CD4-positive, alpha-beta memory T cell (primary cell): ENCODE measurements at regions not wholly inside any gene's neighbourhood (a gene's known extent, or its start where the extent isn't known, plus 50 kb on each side); places are given as distances from the start of the nearest gene placed in this dataset.

ENCODE experiments used
- CTCF ChIA-PET: fragments of 350-600 bp; sonication (Branson Sonifier 250); formaldehyde crosslinking; loops from one replicate; lab custom pipeline; 2021; ENCODE audit warnings: inconsistent platforms; ENCODE audit not compliant: partially characterized antibody; lab: Charles Lee
- POLR2A ChIA-PET: fragments of 350-600 bp; sonication (Branson Sonifier 250); formaldehyde crosslinking; loops from one replicate; lab custom pipeline; 2021; ENCODE audit not compliant: partially characterized antibody; lab: Charles Lee
- DNase-seq, 5 donors: peaks; one replicate each; pipeline versions ENCODE4 v3.0.0 to v3.0.0-alpha.2; 2020 to 2022; ENCODE audit warnings: mixed read lengths in 1 of 5
- H3K27ac ChIP-seq: one replicate; pipeline ENCODE4 v1.7.0; 2013; ENCODE audit warnings: low read depth, low read length
- H3K27me3 ChIP-seq: 2 replicates; pipeline ENCODE4 v1.7.0; 2013; ENCODE audit warnings: mild to moderate bottlenecking, low read length, moderate library complexity; ENCODE audit not compliant: insufficient read depth
- H3K36me3 ChIP-seq: 2 replicates; pipeline ENCODE4 v1.7.0; 2013; ENCODE audit warnings: mild to moderate bottlenecking, low read length, moderate library complexity; ENCODE audit not compliant: insufficient read depth
- H3K4me1 ChIP-seq: 2 replicates; pipeline ENCODE4 v1.7.0; 2013; ENCODE audit warnings: mild to moderate bottlenecking, low read length, moderate library complexity; ENCODE audit not compliant: insufficient read depth
- H3K4me3 ChIP-seq, 2 donors: one replicate each; pipeline ENCODE4 v1.7.0; 2013; ENCODE audit warnings: low read length in 2 of 2, mild to moderate bottlenecking in 1 of 2
- H3K9me3 ChIP-seq, 2 donors: one replicate each; pipeline ENCODE4 v1.7.0; 2013; ENCODE audit warnings: low read length in 2 of 2, control low read depth in 1 of 2; ENCODE audit not compliant: control insufficient read depth in 1 of 2
- H3K27ac Mint-ChIP-seq, 7 donors: one replicate each; pipeline ENCODE4 v1.8.0; 2020 to 2021; ENCODE audit warnings: mixed read lengths in 7 of 7, mild to moderate bottlenecking in 6 of 7, inconsistent platforms in 3 of 7, moderate library complexity in 3 of 7
- H3K27me3 Mint-ChIP-seq, 2 donors: one replicate each; pipeline ENCODE4 v1.8.0; 2020 to 2021; ENCODE audit warnings: mixed read lengths in 2 of 2
- H3K36me3 Mint-ChIP-seq, 2 donors: one replicate each; pipeline ENCODE4 v1.8.0; 2020 to 2021; ENCODE audit warnings: mixed read lengths in 2 of 2, inconsistent platforms in 1 of 2, mild to moderate bottlenecking in 1 of 2
- H3K4me1 Mint-ChIP-seq, 4 donors: one replicate each; pipeline ENCODE4 v1.8.0; 2020 to 2021; ENCODE audit warnings: mixed read lengths in 4 of 4, mild to moderate bottlenecking in 1 of 4
- H3K4me3 Mint-ChIP-seq, 8 donors: one replicate each; pipeline ENCODE4 v1.8.0; 2020 to 2021; ENCODE audit warnings: mixed read lengths in 8 of 8, mild to moderate bottlenecking in 7 of 8, moderate library complexity in 6 of 8, inconsistent platforms in 3 of 8
- H3K9me3 Mint-ChIP-seq, 8 donors: one replicate each; pipeline ENCODE4 v1.8.0; 2020 to 2021; ENCODE audit warnings: mixed read lengths in 8 of 8, mild to moderate bottlenecking in 5 of 8, inconsistent platforms in 3 of 8, moderate library complexity in 1 of 8
- intact Hi-C: fragments of 100-400 bp; cut with micrococcal nuclease; formaldehyde crosslinking; loops from one replicate; pipeline ENCODE4 v1.15.1; 2023

GRCh38 chr5:82822634-82822927 lies 254.6 kb downstream of the TMEM167A start:
- Mint-ChIP-seq H3K27me3 (peaks cover 0 to 4% of the 10 kb centered on the region in 2 donors), H3K4me1 (peaks cover 0 to 7% (median 2%) of the 10 kb centered on the region in 4 donors), H3K36me3 (no peaks in the 10 kb centered on the region), H3K9me3 (peaks cover 0 to 2% (median 0%) of the 10 kb centered on the region in 8 donors), H3K4me3 (no peak overlapping the region), H3K27ac (no peak overlapping the region)
- no peak overlapping the region for H3K27ac ChIP-seq
- no peaks in the 10 kb centered on the region for H3K9me3 ChIP-seq
- H3K4me1 ChIP-seq = no peaks in the 10 kb centered on the region
- POLR2A ChIA-PET = no interaction called here
- CTCF ChIA-PET = no interaction called here
- H3K4me3 ChIP-seq = no peak overlapping the region
- no peaks in the 10 kb centered on the region for H3K36me3 ChIP-seq
- intact Hi-C loops = no loop called here
- DNase-seq = no peak
- H3K27me3 ChIP-seq = no peaks in the 10 kb centered on the region

GRCh38 chr5:82821846-82822633 lies 255.2 kb downstream of the TMEM167A start:
- no peaks in the 10 kb centered on the region for H3K36me3 Mint-ChIP-seq

GRCh38 chr5:82820961-82821845 lies 256.0 kb downstream of the TMEM167A start:
- Mint-ChIP-seq H3K36me3 (no peaks in the 10 kb centered on the region), H3K9me3 (peaks cover 0 to 2% (median 0%) of the 10 kb centered on the region in 8 donors), H3K27me3 (peaks cover 0 to 4% of the 10 kb centered on the region in 2 donors), H3K4me1 (peaks cover 0 to 7% (median 2%) of the 10 kb centered on the region in 4 donors), H3K27ac (no peak overlapping the region), H3K4me3 (peak overlapping the region in 4 of 8 donors; percentile 5 to 39 (median 18))
- no peaks in the 10 kb centered on the region for H3K9me3 ChIP-seq
- H3K4me1 ChIP-seq = no peaks in the 10 kb centered on the region
- no peak overlapping the region for H3K4me3 ChIP-seq
- no peaks in the 10 kb centered on the region for H3K36me3 ChIP-seq
- DNase-seq = peak in 1 of 5 donors; percentile 3
- no peak overlapping the region for H3K27ac ChIP-seq
- ChIA-PET CTCF (no interaction called here), POLR2A (no interaction called here)
- H3K27me3 ChIP-seq = no peaks in the 10 kb centered on the region
- intact Hi-C loops = no loop called here

More at GRCh38 chr5:82821846-82822633, 255.2 kb downstream of the TMEM167A start:
- ChIA-PET CTCF (no interaction called here), POLR2A (no interaction called here)
- H3K4me3 ChIP-seq = no peak overlapping the region
- H3K4me3 Mint-ChIP-seq = no peak overlapping the region
- H3K27ac ChIP-seq = no peak overlapping the region
- H3K9me3 Mint-ChIP-seq = peaks cover 0 to 2% (median 0%) of the 10 kb centered on the region in 8 donors
- no peaks in the 10 kb centered on the region for H3K36me3 ChIP-seq
- no peaks in the 10 kb centered on the region for H3K9me3 ChIP-seq
- H3K27me3 ChIP-seq = no peaks in the 10 kb centered on the region
- peaks cover 0 to 4% of the 10 kb centered on the region in 2 donors for H3K27me3 Mint-ChIP-seq
- no peaks in the 10 kb centered on the region for H3K4me1 ChIP-seq
- peaks cover 0 to 7% (median 2%) of the 10 kb centered on the region in 4 donors for H3K4me1 Mint-ChIP-seq
- intact Hi-C loops = no loop called here
- no peak for DNase-seq
- H3K27ac Mint-ChIP-seq = no peak overlapping the region

GRCh38 chr5:82820188-82820587 lies 257.0 kb downstream of the TMEM167A start:
- Histone ChIP-seq H3K9me3 (no peaks in the 10 kb centered on the region), H3K4me1 (no peaks in the 10 kb centered on the region), H3K27ac (no peak overlapping the region), H3K4me3 (no peak overlapping the region), H3K36me3 (no peaks in the 10 kb centered on the region), H3K27me3 (no peaks in the 10 kb centered on the region)
- Mint-ChIP-seq H3K27ac (no peak overlapping the region), H3K27me3 (peaks cover 0 to 4% of the 10 kb centered on the region in 2 donors), H3K4me3 (no peak overlapping the region), H3K4me1 (peaks cover 0 to 7% (median 2%) of the 10 kb centered on the region in 4 donors), H3K36me3 (no peaks in the 10 kb centered on the region), H3K9me3 (peaks cover 0 to 2% (median 0%) of the 10 kb centered on the region in 8 donors)
- POLR2A ChIA-PET = no interaction called here
- intact Hi-C loops = no loop called here
- DNase-seq = no peak
- CTCF ChIA-PET = no interaction called here

- DNase-seq = no peak
- no peak overlapping the region for H3K27ac Mint-ChIP-seq
- H3K4me3 Mint-ChIP-seq = no peak overlapping the region
- Histone ChIP-seq H3K27me3 (no peaks in the 10 kb centered on the region), H3K9me3 (no peaks in the 10 kb centered on the region), H3K4me1 (no peaks in the 10 kb centered on the region), H3K36me3 (no peaks in the 10 kb centered on the region), H3K27ac (no peak overlapping the region), H3K4me3 (no peak overlapping the region)
- peaks cover 0 to 2% (median 0%) of the 10 kb centered on the region in 8 donors for H3K9me3 Mint-ChIP-seq
- CTCF ChIA-PET = no interaction called here
- POLR2A ChIA-PET = no interaction called here
- no peaks in the 10 kb centered on the region for H3K36me3 Mint-ChIP-seq
- H3K27me3 Mint-ChIP-seq = peaks cover 0 to 4% of the 10 kb centered on the region in 2 donors
- intact Hi-C loops = no loop called here
- H3K4me1 Mint-ChIP-seq = peaks cover 0 to 7% (median 2%) of the 10 kb centered on the region in 4 donors
Observed at GRCh38 chr5:82817897-82818676, 259.1 kb downstream of the TMEM167A start.

- H3K4me3 Mint-ChIP-seq = no peak overlapping the region
- Histone ChIP-seq H3K36me3 (no peaks in the 10 kb centered on the region), H3K4me1 (no peaks in the 10 kb centered on the region), H3K27ac (no peak overlapping the region), H3K4me3 (no peak overlapping the region), H3K27me3 (no peaks in the 10 kb centered on the region), H3K9me3 (no peaks in the 10 kb centered on the region)
- ChIA-PET POLR2A (no interaction called here), CTCF (no interaction called here)
- peaks cover 0 to 7% (median 2%) of the 10 kb centered on the region in 4 donors for H3K4me1 Mint-ChIP-seq
- H3K27me3 Mint-ChIP-seq = peaks cover 0 to 4% of the 10 kb centered on the region in 2 donors
- no peak for DNase-seq
- H3K27ac Mint-ChIP-seq = no peak overlapping the region
- H3K36me3 Mint-ChIP-seq = no peaks in the 10 kb centered on the region
- intact Hi-C loops = no loop called here
- H3K9me3 Mint-ChIP-seq = peaks cover 0 to 2% (median 0%) of the 10 kb centered on the region in 8 donors
Observed at GRCh38 chr5:82816926-82817325, 260.3 kb downstream of the TMEM167A start.

- H3K27me3 ChIP-seq = no peaks in the 10 kb centered on the region
- peaks cover 0 to 2% (median 0%) of the 10 kb centered on the region in 8 donors for H3K9me3 Mint-ChIP-seq
- CTCF ChIA-PET = no interaction called here
- H3K4me1 Mint-ChIP-seq = peaks cover 0 to 6% (median under 1%) of the 10 kb centered on the region in 4 donors
- no peak overlapping the region for H3K4me3 ChIP-seq
- no peak overlapping the region for H3K27ac Mint-ChIP-seq
- peaks cover 2 to 4% of the 10 kb centered on the region in 2 donors for H3K27me3 Mint-ChIP-seq
- no peaks in the 10 kb centered on the region for H3K9me3 ChIP-seq
- no peaks in the 10 kb centered on the region for H3K36me3 ChIP-seq
- no peak for DNase-seq
- H3K27ac ChIP-seq = no peak overlapping the region
- POLR2A ChIA-PET = no interaction called here
- intact Hi-C loops = no loop called here
- H3K4me1 ChIP-seq = no peaks in the 10 kb centered on the region
- H3K4me3 Mint-ChIP-seq = no peak overlapping the region
- no peaks in the 10 kb centered on the region for H3K36me3 Mint-ChIP-seq
Observed at GRCh38 chr5:82815871-82816270, 261.3 kb downstream of the TMEM167A start.
